ENCODE measurements at regions not wholly inside any gene's neighbourhood (a gene's known extent, or its start where the extent isn't known, plus 50 kb on each side); places are given as distances from the start of the nearest gene placed in this dataset.
"Not testable (repeated sequence)": the region's sequence is repeated elsewhere in the genome, so short reads cannot be mapped to it uniquely, and the experiment has no call there.

- DNase-seq (ENCODE audit: low read depth), result no peak
- TF ChIP-seq MYC (IDR thresholded peaks at IDR 0.05; ENCODE audit: low read depth, low read length) (no peak), POLR2A (IDR thresholded peaks at IDR 0.05; ENCODE audit: extremely low read depth, insufficient read length) (no peak), CTCF (IDR thresholded peaks at IDR 0.05; ENCODE audit: low read depth, low read length) (no peak), MAX (IDR thresholded peaks at IDR 0.05; ENCODE audit: low read depth, low read length) (no peak)
- no peak overlapping the region for H3K4me3 ChIP-seq (ENCODE audit: low read depth, low read length)
Observed at GRCh38 chr5:42315214-42315613, 108.0 kb upstream of the GHR start.

GRCh38 chr5:42317575-42317974 lies 105.7 kb upstream of the GHR start:
- TF ChIP-seq MYC (IDR thresholded peaks at IDR 0.05; ENCODE audit: low read depth, low read length) (no peak), POLR2A (IDR thresholded peaks at IDR 0.05; ENCODE audit: extremely low read depth, insufficient read length) (no peak), CTCF (IDR thresholded peaks at IDR 0.05; ENCODE audit: low read depth, low read length) (no peak), MAX (IDR thresholded peaks at IDR 0.05; ENCODE audit: low read depth, low read length) (no peak)
- DNase-seq (ENCODE audit: low read depth), result no peak
- H3K4me3 ChIP-seq (ENCODE audit: low read depth, low read length), result no peak overlapping the region

GRCh38 chr5:42319546-42319945 lies 103.7 kb upstream of the GHR start:
- not testable (repeated sequence) for DNase-seq (ENCODE audit: low read depth); H3K4me3 ChIP-seq (ENCODE audit: low read depth, low read length)

- no peak for DNase-seq (ENCODE audit: low read depth)
- TF ChIP-seq MAX (IDR thresholded peaks at IDR 0.05; ENCODE audit: low read depth, low read length), result no peak
- no peak overlapping the region for H3K4me3 ChIP-seq (ENCODE audit: low read depth, low read length)
Observed at GRCh38 chr5:42321785-42322184, 101.5 kb upstream of the GHR start.

- H3K4me3 ChIP-seq (ENCODE audit: low read depth, low read length), result no peak overlapping the region
- DNase-seq (ENCODE audit: low read depth), result no peak
- TF ChIP-seq MYC (IDR thresholded peaks at IDR 0.05; ENCODE audit: low read depth, low read length), result no peak
- TF ChIP-seq CTCF (IDR thresholded peaks at IDR 0.05; ENCODE audit: low read depth, low read length), result no peak
- TF ChIP-seq POLR2A (IDR thresholded peaks at IDR 0.05; ENCODE audit: extremely low read depth, insufficient read length), result no peak
Observed at GRCh38 chr5:42337143-42337542, 86.1 kb upstream of the GHR start.

- no peak overlapping the region for H3K4me3 ChIP-seq (ENCODE audit: low read depth, low read length)
- no peak for DNase-seq (ENCODE audit: low read depth)
- TF ChIP-seq MYC (IDR thresholded peaks at IDR 0.05; ENCODE audit: low read depth, low read length) (no peak), POLR2A (IDR thresholded peaks at IDR 0.05; ENCODE audit: extremely low read depth, insufficient read length) (no peak), MAX (IDR thresholded peaks at IDR 0.05; ENCODE audit: low read depth, low read length) (no peak)
Observed at GRCh38 chr5:42337607-42338006, 85.6 kb upstream of the GHR start.

GRCh38 chr5:42338136-42338535 lies 85.1 kb upstream of the GHR start:
- no peak overlapping the region for H3K4me3 ChIP-seq (ENCODE audit: low read depth, low read length)
- TF ChIP-seq POLR2A (IDR thresholded peaks at IDR 0.05; ENCODE audit: extremely low read depth, insufficient read length), result no peak
- TF ChIP-seq MYC (IDR thresholded peaks at IDR 0.05; ENCODE audit: low read depth, low read length), result no peak
- no peak for TF ChIP-seq MAX (IDR thresholded peaks at IDR 0.05; ENCODE audit: low read depth, low read length)
- TF ChIP-seq CTCF (IDR thresholded peaks at IDR 0.05; ENCODE audit: low read depth, low read length), result no peak
- no peak for DNase-seq (ENCODE audit: low read depth)

Measured in NB4 (cell line).